GM19463 (cell line): ENCODE measurements at regions not wholly inside any gene's neighbourhood (a gene's known extent, or its start where the extent isn't known, plus 50 kb on each side); places are given as distances from the start of the nearest gene placed in this dataset.
"Not testable (repeated sequence)": the region's sequence is repeated elsewhere in the genome, so short reads cannot be mapped to it uniquely, and the experiment has no call there.

Source experiments
- ATAC-seq: cut with Tn5 transposase; IDR thresholded peaks from one replicate; pipeline ENCODE4 v1.9.1; 2021; ENCODE audit warnings: mild to moderate bottlenecking, moderate library complexity; ENCODE audit not compliant: unreplicated experiment

DNA sequence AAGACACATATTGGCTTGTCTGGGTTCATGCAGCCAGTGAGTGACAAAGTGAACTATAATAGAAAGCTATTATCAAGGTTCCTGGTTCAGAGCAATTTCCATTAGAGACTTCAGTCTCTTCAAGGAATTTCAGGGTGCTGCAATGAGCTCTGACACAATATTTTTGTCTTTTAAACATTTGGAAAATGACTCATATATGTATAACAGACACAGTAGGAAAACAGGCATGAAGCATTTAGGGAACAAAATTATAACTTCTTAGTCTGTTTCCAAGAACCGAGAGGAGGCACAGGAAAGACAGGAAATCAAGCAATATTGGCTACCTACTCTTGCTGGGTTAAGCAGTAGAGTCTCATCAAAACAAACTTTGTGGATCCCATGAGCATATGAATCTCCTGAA is 170.4 kb downstream of the PTPRC start:
- no peak for ATAC-seq

- ATAC-seq, result no peak
Measured at GRCh38 chr1:198811449-198811848, 172.6 kb downstream of the PTPRC start.

- no peak for ATAC-seq
Measured at GRCh38 chr1:198823626-198824025, 184.8 kb downstream of the PTPRC start.

- ATAC-seq, result no peak
Measured at GRCh38 chr1:198825254-198825653, 186.4 kb downstream of the PTPRC start.

- ATAC-seq, result no peak
Measured at GRCh38 chr1:198829356-198829755, 190.5 kb downstream of the PTPRC start.

GRCh38 chr1:198829944-198830343 is 191.1 kb downstream of the PTPRC start:
- ATAC-seq, result no peak

GRCh38 chr1:198830412-198830811 is 191.6 kb downstream of the PTPRC start:
- ATAC-seq, result no peak

DNA sequence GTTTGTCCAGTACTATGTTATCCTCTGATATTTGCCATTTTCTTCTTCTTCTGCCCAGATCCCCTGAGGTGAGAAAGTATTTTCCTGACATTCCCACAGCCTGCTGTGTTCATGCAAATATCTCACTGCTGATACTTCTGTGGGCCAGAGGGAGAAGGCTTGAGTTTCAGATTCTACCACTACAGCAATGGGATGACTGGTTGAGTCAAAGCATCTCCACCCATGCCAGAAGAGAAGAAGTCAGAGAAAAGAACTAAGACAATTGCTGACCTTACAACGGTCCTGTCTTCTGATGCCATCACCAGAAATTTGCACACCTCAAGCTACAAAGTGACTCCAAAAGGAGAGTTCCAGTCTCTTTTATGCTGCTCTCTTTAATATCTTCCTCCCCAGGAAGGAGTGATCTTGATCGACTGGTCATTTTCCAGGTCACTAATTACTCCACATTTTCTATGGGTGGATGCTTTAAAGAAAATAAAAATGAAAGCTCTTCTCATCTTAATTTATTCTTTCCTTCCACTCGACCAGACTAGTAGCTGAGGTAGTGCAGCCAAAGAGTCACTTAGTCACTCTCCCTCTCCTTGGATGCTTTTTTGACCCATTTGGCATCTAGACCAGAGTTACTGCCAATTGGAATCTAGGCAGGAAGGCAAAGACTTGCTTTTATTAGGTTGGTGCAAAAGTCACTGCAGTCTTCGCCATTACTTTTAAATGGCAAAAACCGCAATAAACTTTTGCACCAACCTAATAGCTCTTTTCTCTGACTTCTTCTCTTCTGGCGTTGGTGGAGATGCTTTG is 195.1 kb downstream of the PTPRC start:
- ATAC-seq, result no peak

DNA sequence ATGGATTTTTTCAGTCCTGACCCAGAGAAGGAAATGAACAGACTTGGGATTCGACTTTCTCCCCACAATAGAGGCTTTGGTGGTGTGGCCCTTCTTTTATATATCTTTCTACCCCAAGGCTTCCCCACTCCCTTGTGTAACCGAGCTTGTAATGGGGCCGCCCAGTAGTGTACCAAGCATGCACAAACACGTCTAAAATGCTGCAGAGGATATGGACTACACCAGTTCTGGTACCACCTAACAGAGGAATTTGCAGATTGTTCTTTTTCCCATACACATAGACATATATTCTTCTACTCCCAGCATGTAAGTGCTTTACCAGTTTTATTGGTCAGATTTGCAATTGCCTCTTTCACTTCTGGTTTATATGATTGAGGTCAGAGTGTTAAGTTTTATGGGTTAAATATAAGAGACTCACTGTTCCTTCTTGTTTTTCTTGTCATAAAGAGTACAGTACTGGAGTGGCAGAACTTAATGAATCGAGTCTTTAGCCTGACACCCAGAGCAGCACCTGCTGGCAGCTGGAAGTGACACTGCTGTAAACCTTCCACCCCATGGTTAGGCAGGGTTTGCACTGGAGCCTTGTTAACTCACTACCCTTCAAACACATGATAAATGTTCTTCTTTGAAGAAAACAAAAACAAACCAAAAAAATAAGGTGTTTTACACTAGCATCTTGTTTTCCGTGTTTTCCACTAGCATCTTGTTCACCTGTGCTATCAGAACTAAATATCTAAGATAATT is 198.6 kb downstream of the PTPRC start:
- ATAC-seq, result no peak

DNA sequence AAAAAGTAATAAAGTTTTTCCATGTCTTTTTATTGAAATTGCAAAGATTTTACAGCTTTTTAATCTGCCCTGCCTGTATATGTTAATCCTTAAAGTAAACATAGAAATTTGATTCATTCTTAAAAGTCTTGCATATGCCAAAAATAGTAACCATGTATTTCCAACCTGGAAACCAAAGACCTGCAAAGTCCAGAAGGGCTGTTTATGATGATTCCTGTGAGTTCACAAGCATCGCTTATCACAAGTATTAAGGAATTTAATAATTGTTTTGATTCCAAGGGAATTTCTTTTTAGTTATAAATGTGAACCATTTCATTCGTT is 199.1 kb downstream of the PTPRC start:
- ATAC-seq, result no peak

DNA sequence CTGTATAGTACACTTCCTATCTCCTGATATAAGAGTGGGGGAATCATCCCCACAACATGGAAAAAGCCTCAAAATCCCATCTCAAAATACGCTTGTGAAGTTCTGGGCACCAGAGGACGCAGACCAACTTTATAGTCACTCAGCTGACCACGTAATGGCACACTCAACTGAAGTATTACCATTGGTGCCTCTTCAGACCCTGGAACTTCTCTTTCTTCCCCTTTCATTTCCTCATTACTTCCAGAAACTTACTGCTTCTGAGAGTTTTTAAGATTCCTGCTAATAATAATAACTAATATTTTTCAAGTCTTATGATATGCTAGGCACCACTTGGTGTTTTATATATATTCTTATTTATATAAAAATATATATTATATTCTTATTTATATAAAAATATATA is 202.6 kb downstream of the PTPRC start:
- ATAC-seq, result no peak

DNA sequence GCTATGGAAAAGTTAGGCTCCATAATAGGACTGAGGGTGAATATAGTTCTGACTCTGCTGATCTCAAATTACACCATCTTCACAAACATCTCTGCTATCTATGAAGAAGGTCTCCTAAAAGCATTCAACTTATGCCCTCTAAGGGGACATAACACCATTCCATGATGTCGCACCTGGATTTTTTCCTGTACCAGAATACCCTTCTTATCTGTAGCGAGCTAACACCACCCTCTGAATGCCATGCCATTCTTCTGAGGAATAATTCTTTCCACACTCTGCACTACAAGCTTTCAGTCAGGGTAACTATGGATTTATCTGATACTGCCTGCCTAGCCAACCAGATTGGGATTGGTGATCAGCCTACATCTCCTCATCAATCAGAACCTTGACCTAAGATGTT is 203.8 kb downstream of the PTPRC start:
- no peak for ATAC-seq

- no peak for ATAC-seq
Measured at GRCh38 chr1:198845271-198845670, 206.4 kb downstream of the PTPRC start.

DNA sequence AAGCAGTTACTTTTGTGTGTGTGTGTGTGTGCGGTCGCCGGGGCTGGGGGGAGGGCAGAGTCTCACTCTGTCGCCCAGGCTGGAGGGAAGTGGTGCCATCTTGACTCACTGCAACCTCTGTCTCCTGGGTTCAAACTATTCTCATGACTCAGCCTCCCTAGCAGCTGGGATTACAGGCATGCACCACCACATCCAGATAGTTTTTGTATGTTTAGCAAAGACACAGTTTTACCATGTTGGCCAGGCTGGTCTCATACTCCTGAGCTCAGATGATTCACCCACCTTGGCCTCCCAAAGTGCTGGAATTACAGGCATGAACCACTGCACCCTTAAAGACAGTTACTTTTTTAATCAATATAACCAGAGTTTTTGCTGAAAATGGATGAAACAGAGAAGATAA is 207.0 kb downstream of the PTPRC start:
- no peak for ATAC-seq

DNA sequence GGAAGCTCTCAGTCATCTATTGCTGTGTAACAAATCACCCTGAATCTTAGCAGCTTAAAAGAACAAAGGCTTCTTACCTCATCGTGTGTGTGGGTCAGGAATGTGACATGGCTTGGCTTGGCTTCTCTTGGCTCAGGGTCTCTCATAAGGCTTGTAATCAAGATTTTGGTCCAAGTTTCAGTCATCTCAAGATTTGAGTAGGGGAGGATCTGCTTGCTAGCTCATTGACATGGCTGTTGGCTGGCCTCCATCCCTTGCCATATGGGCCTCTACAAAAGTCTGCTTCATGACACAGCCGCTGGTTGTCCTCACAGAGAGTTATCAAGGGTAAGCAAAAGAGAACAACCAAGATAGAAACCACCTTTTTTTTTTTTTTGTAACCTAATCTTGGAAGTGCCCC is 207.7 kb downstream of the PTPRC start:
- ATAC-seq, result no peak

DNA sequence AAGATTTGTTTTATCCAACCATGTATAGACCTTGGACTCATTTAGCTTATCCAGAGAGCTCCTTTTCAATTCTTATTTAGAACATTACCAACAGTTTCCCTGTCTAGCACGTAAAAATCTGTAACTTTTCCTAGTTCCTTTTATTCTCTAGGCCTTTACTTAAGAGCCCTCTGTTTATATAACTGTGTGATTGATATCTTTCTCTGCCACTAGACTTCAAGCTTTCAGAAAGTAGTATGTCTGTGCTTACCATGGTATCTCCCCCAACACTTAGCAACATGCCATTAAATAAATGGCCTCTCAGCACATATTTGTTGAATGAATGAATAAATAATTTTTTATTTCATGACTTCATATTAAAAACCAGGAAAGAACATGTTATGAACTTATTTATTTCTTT is 209.4 kb downstream of the PTPRC start:
- ATAC-seq, result no peak

DNA sequence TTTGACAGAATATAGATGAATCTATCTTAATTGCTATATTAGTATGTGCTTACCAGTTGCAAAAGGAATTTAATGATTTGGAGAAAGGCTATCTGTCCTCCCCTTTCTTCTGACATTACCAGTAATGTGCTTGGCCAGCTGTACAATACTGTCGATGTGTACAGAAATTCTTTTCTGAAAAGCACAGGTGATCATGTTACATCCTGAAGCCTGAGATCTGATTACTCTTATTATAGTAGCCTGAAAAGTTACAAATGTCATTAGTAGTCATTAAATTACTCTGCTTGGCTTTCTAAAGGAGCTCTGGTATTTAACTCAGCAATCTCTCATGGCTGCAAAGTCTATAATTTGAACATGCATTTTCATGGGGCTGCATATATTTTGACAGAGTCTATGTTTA is 209.8 kb downstream of the PTPRC start:
- ATAC-seq, result no peak

DNA sequence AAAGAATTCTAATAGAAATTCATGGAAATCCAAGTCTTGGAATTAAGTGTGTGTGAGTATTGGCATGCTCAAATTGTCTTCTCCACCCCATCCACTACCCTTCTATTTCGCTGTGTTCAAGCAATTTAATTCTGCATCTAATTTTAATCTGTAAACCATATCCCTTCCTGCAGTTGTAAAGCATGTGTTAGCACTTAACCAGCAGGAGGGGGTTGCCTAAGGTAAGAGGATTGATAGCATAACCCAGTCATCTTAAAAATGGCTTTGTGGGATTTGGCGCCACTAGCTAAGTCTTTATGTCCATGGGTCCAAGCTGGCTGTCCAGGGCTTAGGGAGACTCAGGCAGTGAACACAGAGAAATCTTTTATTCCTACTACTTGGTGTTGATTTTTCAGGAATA is 210.3 kb downstream of the PTPRC start:
- no peak for ATAC-seq

GRCh38 chr1:198850196-198850595 is 211.4 kb downstream of the PTPRC start:
- no peak for ATAC-seq

DNA sequence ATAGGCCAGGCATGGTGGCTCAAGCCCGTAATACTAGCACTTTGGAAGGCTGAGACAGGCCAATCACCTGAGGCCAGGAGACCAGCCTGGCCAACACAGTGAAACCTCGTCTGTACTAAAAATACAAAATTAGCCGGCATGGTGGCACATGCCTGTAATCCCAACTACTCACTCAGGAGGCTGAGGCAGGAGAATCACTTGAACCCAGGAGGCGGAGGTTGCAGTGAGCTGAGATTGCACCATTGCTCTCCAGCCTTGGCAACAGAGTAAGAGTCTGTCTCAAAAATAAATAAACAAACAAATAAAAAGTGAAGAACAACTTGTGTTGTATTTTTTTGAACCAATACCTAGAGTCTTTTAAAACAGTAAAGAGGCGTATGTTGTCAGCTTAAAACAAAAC is 212.1 kb downstream of the PTPRC start:
- not testable (repeated sequence) for ATAC-seq

- ATAC-seq, result no peak
Measured at GRCh38 chr1:198856601-198857000, 217.8 kb downstream of the PTPRC start.

GRCh38 chr1:198858033-198858432 is 219.2 kb downstream of the PTPRC start:
- ATAC-seq, result no peak

DNA sequence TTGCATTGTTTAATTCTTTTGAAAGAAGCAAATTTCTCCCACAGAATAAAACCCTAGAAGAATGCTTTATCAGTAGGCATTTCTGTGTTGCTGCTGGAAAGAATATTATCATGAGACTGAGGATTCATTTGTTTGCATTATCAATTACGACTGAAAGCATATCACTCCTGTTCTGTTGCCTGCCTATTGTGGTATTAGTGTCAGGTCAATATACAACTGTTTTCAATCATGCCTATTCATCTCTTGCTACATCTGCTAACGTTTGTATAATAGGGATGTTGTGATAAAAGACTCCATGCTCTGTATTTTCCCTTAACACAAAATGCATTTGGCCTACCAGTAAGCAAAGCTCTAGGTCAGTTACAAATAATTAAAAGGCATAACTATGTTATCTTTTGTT is 221.5 kb downstream of the PTPRC start:
- no peak for ATAC-seq
